Anterior cingulate cortex (tissue), 58 donors: ENCODE measurements at regions not wholly inside any gene's neighbourhood (a gene's known extent, or its start where the extent isn't known, plus 50 kb on each side); places are given as distances from the start of the nearest gene placed in this dataset.
A peak's percentile ranks its signal among the peaks of the same experiment; 100 is the strongest.

Experiments
- DNase-seq, 58 donors: peaks; one replicate each; lab custom pipeline; 2025; lab: John Stamatoyannopoulos, UW

DNA sequence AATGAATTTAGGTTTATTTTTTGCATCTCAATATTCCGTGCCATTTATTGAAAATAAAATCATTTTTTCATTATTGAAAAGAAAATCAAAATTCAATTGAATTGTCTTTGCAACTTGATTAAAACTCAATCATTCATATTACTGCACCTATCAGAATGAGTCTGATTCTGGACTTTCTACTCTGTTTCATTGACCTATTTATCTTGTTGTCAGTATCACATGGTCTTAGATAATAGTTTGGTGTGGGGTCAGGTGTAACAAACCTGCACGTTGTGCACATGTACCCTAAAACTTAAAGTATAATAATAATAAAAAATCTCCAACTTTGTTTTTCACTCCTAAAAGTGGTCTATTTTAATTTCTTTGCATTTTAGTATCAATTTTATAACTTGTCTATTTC lies 422.9 kb downstream of the RAD51AP2 start:
- no peak for DNase-seq

DNA sequence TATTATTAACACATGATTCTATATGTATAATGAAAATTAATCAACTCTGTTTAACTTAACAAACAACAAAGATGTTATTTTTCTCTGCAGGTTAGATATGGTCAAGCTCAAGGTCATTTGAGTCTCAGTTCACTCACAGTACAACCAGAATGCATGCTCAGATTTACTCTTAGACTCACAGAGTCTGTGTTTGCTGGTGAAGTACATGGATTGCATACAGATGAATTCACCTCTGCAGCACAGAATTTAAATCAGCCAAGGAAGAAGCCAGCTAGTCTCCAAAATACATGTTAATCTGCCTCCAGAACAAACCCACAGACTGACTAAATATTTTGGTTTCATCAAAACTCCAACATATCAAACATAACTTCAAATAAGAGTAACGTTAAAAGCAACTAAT lies 424.5 kb downstream of the RAD51AP2 start:
- DNase-seq, result peak in 2 of 58 donors; percentile 17 to 57

DNA sequence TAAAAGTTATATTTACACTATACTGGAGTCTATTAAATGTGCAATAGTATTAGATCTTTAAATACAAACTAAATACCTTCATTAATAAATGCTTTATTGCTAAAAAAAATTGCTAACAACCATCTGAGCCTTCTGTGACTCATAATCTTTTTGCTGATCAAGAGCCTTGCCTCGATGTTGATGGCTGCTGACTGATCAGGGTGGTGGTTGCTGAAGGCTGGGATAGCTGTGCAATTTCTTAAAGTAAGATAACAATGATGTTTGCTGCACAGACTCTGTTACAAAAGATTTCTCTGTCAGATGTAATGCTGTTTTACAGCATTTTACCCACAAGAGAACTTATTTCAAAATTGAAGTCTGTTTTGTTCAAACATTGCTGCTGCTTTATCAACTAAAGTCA lies 421.4 kb upstream of the CYRIA start:
- no peak for DNase-seq

DNA sequence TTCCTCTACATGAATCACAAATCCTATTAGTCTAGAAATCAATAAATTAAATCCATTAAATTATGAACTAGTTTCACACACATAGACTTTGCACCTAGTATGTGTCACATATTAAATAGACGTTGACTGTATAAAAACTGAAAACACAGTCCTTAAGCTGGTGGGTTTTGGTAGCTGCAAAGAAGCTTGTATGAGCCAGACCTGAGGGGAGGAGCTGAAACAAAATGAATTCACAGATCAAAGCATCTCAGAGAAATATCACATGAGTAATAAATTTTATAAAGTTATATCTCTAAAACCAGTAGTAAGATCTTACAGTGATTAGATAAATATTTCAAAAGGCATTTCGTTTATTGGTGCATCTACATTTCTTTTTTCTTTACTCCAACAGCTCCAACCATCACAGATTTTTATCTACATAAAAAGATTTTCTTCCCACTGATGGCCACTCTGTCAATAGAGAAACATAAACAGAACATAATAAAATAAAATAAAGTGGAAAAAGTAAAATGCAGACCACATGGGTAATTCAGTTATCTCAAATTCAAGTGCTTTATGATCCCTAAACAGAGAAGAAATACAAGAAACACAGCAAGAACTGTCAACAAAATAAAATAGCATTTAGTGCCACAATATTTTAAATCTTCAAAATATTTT lies 420.0 kb upstream of the CYRIA start:
- no peak for DNase-seq

DNA sequence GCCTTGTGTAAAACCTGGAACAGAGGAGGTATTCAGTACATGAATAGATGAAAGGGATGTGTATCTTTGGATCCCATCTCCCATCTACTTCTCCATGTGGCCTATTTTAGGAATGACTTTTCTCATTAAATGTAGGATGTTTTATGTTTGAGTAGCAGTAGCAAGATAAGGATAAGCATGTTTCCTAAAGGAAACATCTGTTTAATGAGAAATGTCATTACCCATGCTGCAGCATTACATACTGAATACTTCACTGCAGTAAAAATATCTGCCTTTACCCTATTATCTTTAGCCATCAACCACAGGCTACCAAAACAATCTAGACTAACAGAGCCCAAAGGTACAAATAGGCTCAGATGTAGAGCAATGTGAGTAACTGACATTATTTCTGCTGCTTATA lies 419.2 kb upstream of the CYRIA start:
- no peak for DNase-seq

DNA sequence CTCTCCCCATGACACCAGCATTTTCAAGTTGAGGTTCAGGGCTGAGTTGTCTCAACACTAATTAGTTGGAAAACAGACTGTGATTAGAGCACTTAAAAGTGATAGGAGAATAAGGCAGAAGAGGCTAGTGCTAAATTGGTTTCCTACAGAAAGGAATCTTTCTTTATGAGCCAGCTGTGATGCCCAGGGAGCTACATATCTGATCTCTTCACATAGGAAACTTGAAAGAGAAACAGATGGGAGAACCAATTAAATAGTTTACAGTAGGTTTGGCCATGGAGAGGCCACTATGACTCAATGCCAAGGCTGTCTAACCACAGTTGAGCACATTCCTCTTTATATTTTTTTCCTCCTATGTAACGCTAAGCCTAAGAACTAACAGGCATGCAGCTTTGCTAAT lies 418.3 kb upstream of the CYRIA start:
- no peak for DNase-seq

DNA sequence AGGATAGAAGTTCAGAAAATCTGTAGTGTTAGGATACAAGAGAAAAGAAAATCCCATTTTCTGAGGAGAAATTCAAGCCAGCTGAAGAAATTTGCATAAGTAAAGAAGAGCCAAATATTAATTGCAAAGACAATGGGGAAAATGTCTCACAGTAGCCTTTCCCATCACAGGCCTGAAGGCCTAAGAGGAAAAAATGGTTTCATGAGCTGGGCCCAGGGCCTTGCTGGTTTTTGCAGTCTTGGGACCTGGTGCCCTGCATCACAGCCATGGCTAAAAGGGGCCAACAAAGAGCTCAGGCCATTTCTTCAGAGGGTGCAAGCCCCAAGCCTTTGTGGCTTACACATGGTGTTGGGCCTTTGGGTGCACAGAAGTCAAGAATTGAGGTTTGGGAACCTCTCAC lies 413.6 kb upstream of the CYRIA start:
- DNase-seq, result no peak

DNA sequence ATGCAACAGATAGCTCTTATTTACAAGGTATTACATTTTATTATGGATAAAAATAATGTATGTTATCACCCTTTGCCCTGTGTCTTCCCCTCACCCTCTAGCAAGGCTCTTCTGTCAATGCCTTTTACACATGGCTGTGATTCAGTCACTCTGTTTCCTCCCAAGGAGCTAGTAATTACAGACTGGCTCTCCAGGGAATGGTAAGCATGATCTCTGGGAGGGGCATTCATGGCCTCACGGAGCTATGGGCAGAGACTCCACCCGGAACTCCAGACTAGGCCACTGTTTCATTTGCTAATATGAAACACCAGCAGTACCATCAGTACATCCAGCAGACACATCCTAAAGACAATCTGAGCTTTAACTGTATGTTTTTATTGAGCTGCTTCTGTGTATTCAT lies 410.9 kb upstream of the CYRIA start:
- no peak for DNase-seq

DNA sequence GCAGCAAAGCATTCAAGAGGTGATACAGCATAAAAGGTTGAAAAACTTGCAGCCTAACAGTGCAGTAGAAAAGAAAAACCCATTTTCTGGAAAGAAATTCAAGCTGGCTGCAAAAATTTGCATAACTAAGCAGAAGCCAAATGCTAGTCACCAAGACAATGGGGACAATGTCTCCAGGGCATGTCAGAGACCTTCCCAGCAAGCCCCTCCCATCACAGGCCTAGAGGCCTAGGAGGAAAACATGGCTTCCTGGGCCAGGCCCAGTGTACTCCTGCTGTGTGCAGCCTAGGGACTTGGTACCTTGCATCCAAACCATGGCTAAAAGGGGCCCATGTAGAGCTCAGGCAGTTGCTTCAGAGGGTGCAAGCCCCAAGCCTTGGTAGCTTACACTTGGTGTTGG lies 405.1 kb upstream of the CYRIA start:
- no peak for DNase-seq

DNA sequence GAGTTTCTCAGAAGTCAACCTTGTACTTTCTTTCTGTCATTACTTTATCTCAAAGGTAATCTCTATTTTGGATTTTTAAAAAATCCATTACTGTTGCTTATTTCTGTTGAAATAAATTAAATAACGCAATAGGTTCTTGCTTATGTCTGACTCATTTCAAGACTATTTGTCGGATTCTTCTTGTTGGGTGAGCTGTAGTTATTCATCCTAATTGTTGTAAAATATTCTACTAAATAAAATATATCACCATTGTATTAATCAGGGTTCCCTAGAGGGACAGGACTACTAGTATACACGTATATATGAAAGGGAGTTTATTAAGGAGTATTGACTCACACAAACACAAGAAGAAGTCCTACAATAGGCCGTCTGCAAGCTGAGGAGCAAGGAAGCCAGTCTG lies 403.9 kb upstream of the CYRIA start:
- DNase-seq, result no peak

DNA sequence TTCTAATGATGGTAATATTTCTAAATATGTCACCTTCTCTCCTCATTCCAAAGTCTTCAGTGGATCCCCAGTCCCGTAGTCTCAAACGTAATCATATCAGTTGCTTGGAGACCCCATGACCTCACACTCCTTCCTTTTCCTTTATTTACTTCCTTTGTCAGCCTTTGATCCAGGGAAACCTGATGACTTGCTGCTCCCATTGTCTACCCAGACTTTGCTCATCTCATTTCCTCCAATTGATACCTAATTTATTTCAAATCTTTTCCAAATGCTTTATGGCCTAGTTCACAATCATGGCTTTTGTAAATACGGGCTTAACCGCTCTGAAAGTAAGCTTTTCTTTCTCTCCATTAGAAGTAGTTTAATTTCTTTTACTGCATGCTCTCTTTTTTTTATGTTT lies 402.4 kb upstream of the CYRIA start:
- no peak for DNase-seq

DNA sequence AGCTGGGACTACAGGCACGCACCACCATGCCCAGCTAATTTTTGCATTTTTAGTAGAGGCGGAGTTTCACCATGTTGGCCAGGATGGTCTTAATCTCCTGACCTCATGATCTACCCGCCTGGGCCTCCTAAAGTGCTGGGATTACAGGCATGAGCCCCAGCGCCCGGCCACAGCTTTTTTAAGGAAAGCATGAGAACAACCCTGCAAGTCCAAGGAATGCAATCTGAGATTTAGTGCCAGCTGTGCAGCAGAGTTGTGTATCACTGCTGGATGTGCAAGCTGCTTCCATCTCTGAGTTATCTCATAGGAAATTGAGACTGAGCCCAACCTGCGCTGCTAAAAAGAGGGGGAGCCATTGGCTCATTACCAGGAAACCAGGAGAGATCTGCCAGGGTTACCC lies 399.9 kb upstream of the CYRIA start:
- no peak for DNase-seq

DNA sequence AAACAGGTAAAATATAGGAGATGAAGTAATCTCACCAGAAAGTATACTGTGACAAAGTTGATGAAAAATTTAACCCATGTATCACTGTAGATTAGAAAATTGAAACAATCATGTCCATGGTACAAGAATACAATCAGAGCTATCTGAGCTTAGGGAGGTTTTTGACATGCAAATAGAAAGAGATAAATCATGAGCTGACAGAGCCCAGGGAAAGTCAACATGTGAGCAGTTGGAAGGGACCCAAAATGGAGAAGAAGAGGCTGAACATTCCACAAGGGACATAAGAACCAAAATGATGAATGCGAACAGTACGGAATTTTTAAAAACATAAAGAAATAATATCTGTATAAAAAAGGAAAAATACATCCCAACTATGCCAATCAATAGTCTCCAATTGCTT lies 395.4 kb upstream of the CYRIA start:
- no peak for DNase-seq

DNA sequence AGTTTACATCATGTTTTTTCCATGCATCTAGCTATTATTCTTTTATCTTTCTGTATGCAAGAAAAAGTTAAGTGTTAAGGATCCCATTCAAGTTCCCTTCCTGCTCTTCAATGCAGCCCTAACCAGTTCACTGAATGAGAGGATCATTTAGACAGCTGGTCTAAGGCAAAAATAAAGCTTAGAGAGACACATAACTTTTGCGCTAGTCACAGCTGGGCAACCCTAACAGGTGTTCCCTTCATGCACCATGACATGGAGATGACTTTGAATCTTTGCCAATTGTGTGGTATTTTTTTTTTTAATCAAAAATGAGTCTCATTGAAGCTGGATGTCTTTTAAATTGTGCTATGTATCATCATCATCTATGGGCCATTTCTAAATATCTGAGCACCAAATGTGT lies 393.8 kb upstream of the CYRIA start:
- no peak for DNase-seq

DNA sequence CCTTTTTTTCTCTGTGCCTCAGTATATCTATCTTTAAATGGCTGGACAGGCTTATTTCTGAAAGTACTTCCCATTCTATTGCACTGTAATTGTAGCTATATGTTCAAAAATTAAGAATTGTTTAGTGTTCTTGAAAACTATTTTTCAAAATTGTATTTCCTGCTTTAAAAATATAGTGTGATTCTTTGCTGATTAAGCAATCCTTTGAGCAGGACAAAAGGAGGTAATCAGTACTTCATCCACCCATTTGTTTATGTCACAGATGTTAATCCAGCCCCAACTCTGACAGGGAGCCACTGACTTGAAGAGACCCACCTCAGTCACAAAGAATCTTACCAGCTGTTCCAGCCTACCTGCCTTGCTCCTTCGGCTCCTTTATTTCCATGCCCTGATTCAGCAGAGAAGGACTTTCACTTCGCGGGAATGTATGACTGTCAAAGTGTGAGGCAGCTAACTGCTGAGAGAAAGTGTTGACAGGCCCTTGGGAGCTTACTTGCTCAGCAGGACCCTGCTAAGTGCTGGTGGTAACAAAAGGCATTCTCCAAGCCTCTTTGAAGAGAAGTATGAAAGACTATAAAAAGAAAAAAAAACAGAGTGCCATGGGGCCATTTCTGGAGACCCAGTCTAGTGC lies 393.3 kb upstream of the CYRIA start:
- no peak for DNase-seq

DNA sequence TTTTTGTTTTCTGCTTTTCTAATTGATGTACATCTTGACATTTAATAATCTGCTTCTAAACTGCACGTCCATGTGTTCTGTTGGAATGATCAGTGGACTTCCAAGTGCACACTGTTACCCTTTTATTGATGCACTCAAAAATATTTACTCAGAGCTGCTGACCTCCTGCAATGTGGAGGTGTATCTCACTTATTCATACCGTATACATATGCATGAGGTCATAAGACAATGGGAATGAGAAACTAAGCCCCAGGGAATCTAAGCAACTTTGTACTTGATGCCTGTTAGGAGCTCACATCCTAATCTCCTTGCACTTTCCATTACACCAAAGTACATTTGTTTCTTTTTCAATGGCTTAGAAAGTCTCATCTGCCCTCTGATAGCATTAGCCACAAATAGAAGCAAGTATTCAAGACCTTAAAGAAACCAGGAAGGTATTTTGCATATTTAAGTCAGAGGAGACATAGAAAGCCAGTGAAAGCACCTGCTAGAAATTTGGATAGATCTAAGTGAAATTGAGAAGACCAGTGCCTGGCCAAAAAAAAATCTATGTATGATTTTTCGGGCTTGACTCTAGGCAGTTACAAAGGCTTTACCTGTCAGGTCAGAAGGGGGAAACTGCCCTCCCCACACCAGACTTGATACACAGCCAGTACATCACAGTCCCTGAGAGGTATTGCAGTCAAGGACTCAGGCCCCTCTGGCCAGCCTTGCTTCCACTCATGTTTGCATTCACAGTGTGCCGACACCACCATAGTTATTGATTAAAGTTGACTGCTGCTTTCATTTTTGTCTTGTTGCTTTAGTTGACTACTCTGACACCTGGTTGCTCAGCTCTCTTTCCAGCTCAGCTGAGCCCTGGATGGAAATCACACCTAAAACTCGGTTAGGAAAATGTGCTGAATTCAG lies 391.7 kb upstream of the CYRIA start:
- no peak for DNase-seq

DNA sequence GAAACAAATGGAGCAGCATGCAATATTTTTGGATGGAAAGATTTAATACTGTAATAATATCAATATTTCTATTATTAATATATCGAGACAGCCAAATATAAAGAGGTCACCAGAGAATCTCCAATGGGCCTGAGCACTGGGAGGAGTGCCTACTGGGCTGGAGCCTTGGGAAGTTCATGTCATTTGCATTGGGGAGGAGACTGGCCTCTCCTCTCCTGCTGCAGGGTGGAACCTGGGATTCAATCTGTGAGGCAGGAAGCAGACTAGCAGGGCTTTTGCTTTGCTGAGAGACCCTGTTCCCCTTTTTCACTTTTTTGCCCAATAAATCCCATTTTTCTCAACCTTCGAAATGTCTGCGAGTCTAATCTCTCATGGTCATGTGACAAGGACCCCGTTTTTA lies 390.6 kb upstream of the CYRIA start:
- DNase-seq, result no peak

DNA sequence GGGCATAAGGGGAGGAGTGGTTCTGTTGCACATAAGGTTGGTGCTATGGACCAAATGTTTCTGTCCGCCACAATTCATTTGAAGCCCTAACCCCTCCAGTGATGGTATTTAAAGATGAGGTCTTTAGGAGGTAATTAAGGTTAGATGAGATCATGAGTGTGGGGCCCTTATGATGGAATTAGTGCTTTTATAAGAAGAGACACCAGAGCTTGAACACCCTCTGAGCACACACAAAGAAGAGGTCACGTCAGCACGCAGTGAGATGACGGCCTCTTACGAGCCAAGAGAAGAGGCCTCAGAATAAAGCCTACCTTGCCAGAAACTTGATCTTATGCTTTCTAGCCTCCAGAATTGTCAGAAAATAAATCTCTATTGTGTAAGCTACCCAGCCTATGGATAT lies 386.4 kb upstream of the CYRIA start:
- DNase-seq, result no peak

DNA sequence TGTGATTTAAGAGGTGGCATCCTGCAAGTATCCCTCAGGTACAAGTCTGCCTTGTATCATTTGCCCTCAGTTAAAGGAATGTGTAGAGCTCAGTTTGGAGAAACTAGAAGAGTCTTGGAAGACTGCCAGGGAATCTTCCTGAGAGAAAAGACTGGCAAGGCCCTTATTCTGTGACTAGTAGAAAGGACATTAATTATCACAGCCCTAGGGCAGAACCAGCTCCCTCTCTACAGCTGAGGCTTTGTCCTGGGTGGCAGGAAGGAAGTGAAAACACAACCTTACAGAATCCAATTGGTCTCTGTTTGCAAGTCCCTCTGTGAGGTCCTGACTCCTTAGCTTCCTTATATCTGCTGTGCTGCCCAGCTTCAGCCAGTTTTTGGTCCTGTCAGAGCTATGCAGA lies 385.9 kb upstream of the CYRIA start:
- no peak for DNase-seq

DNA sequence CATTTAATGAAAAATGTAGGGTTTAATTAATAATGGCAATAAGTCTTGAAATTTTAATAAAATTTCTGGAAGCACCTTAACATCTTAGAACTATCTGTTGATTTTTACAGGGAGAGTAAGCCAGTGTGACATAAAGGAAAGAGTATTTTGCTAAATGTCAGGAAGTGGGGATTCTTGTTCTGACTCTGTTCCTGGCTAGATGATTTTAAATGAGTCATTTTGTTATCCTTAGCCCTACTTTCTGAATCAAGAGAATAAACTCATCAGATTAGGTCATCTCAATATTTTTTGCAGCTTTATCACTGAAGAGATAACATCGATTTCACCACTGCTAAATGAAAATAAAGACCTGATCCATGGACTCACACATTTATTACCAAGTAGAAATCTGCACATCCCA lies 377.5 kb upstream of the CYRIA start:
- no peak for DNase-seq

DNA sequence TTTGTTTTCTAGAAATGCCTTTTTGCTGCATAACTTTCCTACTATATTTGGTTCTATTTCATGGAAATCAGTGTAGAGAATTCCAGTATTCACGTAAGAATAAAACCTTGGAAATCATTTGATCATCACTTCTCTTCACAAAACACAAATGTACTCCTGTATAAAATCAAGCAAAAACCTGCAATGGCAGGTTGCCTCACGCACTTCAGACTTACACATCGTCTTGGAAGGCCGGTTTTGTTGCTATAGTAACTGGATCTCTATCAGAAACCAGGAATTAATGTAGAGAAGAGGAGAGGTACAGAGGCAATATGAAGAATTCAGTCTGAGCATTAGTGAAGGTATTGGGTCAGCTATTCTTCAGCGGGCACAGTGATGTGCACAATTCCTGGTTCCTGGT lies 370.7 kb upstream of the CYRIA start:
- no peak for DNase-seq

DNA sequence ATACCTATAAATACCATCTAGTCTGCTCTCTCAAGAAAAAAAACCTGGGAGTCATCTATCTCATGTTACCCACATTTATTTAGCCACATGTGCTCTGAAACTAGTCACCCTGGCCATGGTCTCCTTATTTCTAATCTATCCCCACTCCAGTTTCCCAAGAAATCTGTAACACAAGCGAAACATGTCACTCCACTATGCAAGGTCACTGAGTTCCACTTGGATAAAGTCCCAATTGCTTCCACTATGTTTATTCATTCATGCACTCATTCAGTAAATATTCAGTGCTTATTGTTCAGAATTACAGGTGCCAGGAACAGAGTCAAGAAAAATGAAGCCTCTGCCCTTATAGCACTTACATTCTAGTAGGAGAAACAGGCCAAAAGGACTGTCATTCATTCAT lies 369.4 kb upstream of the CYRIA start:
- DNase-seq, result no peak
